D721Med (cell line): ENCODE measurements at regions not wholly inside any gene's neighbourhood (a gene's known extent, or its start where the extent isn't known, plus 50 kb on each side); places are given as distances from the start of the nearest gene placed in this dataset.

ENCODE experiments used
- DNase-seq: peaks from one replicate; pipeline ENCODE4 v3.0.0; 2011; ENCODE audit warnings: low spot score; ENCODE audit not compliant: insufficient read length
- FAIRE-seq: peaks from 2 replicates; lab custom pipeline; 2011; peaks lifted over from hg19 to GRCh38; lab: Jason Lieb, UNC
- CTCF ChIP-seq: IDR thresholded peaks from 2 replicates; pipeline ENCODE4 v1.5.1; 2012; ENCODE audit warnings: mild to moderate bottlenecking, control low read depth; ENCODE audit not compliant: insufficient read depth; ENCODE audit errors: missing control alignments

GRCh38 chr1:114289824-114290223, 136.2 kb upstream of the SYT6 start:
- FAIRE-seq (no peak), DNase-seq (no peak)
- no peak for TF ChIP-seq CTCF

- no peak for DNase-seq
- FAIRE-seq = no peak
- TF ChIP-seq CTCF = no peak
Observed at GRCh38 chr1:114289306-114289705, 135.6 kb upstream of the SYT6 start.

GRCh38 chr1:114286960-114287359, 133.3 kb upstream of the SYT6 start:
- DNase-seq (no peak), FAIRE-seq (no peak)
- no peak for TF ChIP-seq CTCF

- FAIRE-seq (no peak), DNase-seq (no peak)
- no peak for TF ChIP-seq CTCF
Observed at GRCh38 chr1:114286179-114286578, 132.5 kb upstream of the SYT6 start.

- DNase-seq = peak; percentile 37
- peak; percentile 88 for TF ChIP-seq CTCF
- peak; percentile 46 for FAIRE-seq
Observed at GRCh38 chr1:114282751-114283403, 129.2 kb upstream of the SYT6 start.

GRCh38 chr1:114278911-114279310, 125.2 kb upstream of the SYT6 start:
- FAIRE-seq (no peak), DNase-seq (no peak)
- TF ChIP-seq CTCF = no peak

GRCh38 chr1:114278430-114278829, 124.8 kb upstream of the SYT6 start:
- TF ChIP-seq CTCF = no peak
- no peak for DNase-seq
- FAIRE-seq = no peak
